Neural progenitor cell (in vitro differentiated cells): ENCODE measurements at regions not wholly inside any gene's neighbourhood (a gene's known extent, or its start where the extent isn't known, plus 50 kb on each side); places are given as distances from the start of the nearest gene placed in this dataset.

Experiments used
- DNase-seq: peaks from one replicate; pipeline ENCODE4 v3.0.0-alpha.2; 2016; ENCODE audit warnings: low spot score
- H2AFZ ChIP-seq: fragments of 200-600 bp; sonication (generic); replicated peaks from 2 replicates; pipeline ENCODE4 v1.6.1; 2016; ENCODE audit warnings: antibody characterized with exemption
- H3F3A ChIP-seq: fragments of 200-600 bp; sonication (generic); 2 replicates; pipeline ENCODE4 v1.6.1; 2016; ENCODE audit warnings: antibody characterized with exemption, low read depth
- H3K27ac ChIP-seq: fragments of 200-600 bp; sonication (generic); 2 replicates; pipeline ENCODE4 v1.5.1; 2016; ENCODE audit warnings: mild to moderate bottlenecking
- H3K27me3 ChIP-seq: fragments of 200-600 bp; sonication (generic); 2 replicates; pipeline ENCODE4 v1.6.1; 2016; ENCODE audit warnings: mild to moderate bottlenecking, moderate library complexity
- H3K36me3 ChIP-seq: fragments of 200-600 bp; sonication (generic); 2 replicates; pipeline ENCODE4 v1.5.1; 2016
- H3K4me1 ChIP-seq: fragments of 200-600 bp; sonication (generic); 2 replicates; pipeline ENCODE4 v1.6.1; 2016; ENCODE audit warnings: mixed run types
- H3K4me2 ChIP-seq: fragments of 200-600 bp; sonication (generic); 2 replicates; pipeline ENCODE4 v1.6.1; 2016
- H3K4me3 ChIP-seq: fragments of 200-600 bp; sonication (generic); 2 replicates; pipeline ENCODE4 v1.5.1; 2016
- H3K79me2 ChIP-seq: fragments of 200-600 bp; sonication (generic); 2 replicates; pipeline ENCODE4 v1.6.1; 2016; ENCODE audit warnings: low read depth
- H3K9ac ChIP-seq: fragments of 200-600 bp; sonication (generic); 2 replicates; pipeline ENCODE4 v1.6.1; 2016
- H3K9me3 ChIP-seq: fragments of 200-600 bp; sonication (generic); 2 replicates; pipeline ENCODE4 v1.5.1; 2016; ENCODE audit warnings: low read depth
- H4K20me1 ChIP-seq: fragments of 200-600 bp; sonication (generic); 2 replicates; pipeline ENCODE4 v1.6.1; 2016; ENCODE audit warnings: low read depth
- H3K27ac Mint-ChIP-seq: 3 replicates; pipeline ENCODE4 v1.8.0; 2021; ENCODE audit warnings: mixed read lengths
- H3K27me3 Mint-ChIP-seq: 2 replicates; pipeline ENCODE4 v1.8.0; 2022; ENCODE audit warnings: low read depth, mild to moderate bottlenecking, inconsistent platforms, moderate library complexity, mixed read lengths; ENCODE audit not compliant: insufficient read depth
- H3K36me3 Mint-ChIP-seq: 3 replicates; pipeline ENCODE4 v1.8.0; 2021; ENCODE audit warnings: mixed read lengths
- H3K4me1 Mint-ChIP-seq: 3 replicates; pipeline ENCODE4 v1.8.0; 2021; ENCODE audit warnings: mixed read lengths
- H3K4me3 Mint-ChIP-seq: 3 replicates; pipeline ENCODE4 v1.8.0; 2021; ENCODE audit warnings: mild to moderate bottlenecking, moderate library complexity, mixed read lengths
- H3K9me3 Mint-ChIP-seq: 3 replicates; pipeline ENCODE4 v1.8.0; 2020; ENCODE audit warnings: mixed read lengths
- EZH2 ChIP-seq: fragments of 200-600 bp; sonication (generic); IDR thresholded peaks from 2 replicates; pipeline ENCODE4 v1.6.1; 2017; ENCODE audit warnings: antibody characterized with exemption, mild to moderate bottlenecking, moderate library complexity
- EZH2phosphoT487 ChIP-seq: fragments of 200-600 bp; sonication (generic); IDR thresholded peaks from 2 replicates; pipeline ENCODE4 v1.6.1; 2017; ENCODE audit warnings: antibody characterized with exemption
- TF ChIP-seq, protein P1 (sequence below): fragments of 200-600 bp; sonication (generic); IDR thresholded peaks from 2 replicates; pipeline ENCODE4 v1.5.1; 2017; ENCODE audit warnings: antibody characterized with exemption, mild to moderate bottlenecking

DNA sequence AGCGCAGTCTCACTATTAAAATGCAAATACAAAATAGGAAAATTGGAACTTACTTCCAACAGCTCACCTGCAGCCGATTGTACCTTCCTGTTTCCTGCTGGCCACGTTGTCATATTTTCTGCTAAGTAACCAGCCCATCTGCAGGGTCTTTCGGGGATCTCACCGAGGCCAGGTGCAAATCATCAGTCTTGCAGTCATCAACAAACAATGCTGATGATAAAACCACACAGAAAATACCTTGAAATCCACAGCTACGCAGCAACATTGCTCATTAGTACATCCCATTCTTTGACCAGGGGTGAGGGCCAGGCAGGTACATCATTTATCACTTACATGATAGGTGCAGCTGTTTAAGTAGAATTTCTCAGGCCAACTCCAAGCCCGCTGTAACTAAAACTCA, 406.9 kb downstream of the TMEM121 start:
- Mint-ChIP-seq H3K4me3 (no peak overlapping the region), H3K36me3 (no peaks in the 10 kb centered on the region), H3K27ac (no peak overlapping the region), H3K9me3 (peaks cover 38% of the 10 kb centered on the region), H3K4me1 (no peaks in the 10 kb centered on the region), H3K27me3 (peaks cover 4% of the 10 kb centered on the region)
- no peak for TF ChIP-seq EZH2phosphoT487
- TF ChIP-seq, protein P1, sequence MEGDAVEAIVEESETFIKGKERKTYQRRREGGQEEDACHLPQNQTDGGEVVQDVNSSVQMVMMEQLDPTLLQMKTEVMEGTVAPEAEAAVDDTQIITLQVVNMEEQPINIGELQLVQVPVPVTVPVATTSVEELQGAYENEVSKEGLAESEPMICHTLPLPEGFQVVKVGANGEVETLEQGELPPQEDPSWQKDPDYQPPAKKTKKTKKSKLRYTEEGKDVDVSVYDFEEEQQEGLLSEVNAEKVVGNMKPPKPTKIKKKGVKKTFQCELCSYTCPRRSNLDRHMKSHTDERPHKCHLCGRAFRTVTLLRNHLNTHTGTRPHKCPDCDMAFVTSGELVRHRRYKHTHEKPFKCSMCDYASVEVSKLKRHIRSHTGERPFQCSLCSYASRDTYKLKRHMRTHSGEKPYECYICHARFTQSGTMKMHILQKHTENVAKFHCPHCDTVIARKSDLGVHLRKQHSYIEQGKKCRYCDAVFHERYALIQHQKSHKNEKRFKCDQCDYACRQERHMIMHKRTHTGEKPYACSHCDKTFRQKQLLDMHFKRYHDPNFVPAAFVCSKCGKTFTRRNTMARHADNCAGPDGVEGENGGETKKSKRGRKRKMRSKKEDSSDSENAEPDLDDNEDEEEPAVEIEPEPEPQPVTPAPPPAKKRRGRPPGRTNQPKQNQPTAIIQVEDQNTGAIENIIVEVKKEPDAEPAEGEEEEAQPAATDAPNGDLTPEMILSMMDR = no peak
- TF ChIP-seq EZH2 = no peak
- peaks cover 17% of the 10 kb centered on the region for H3K9me3 ChIP-seq
- H3K4me1 ChIP-seq = no peaks in the 10 kb centered on the region
- H3K27ac ChIP-seq = no peak overlapping the region
- no peaks in the 10 kb centered on the region for H4K20me1 ChIP-seq
- no peak overlapping the region for H3K4me2 ChIP-seq
- H2AFZ ChIP-seq = no peak overlapping the region
- no peaks in the 10 kb centered on the region for H3K79me2 ChIP-seq
- DNase-seq = no peak
- H3F3A ChIP-seq = no peaks in the 10 kb centered on the region
- H3K4me3 ChIP-seq = no peak overlapping the region
- H3K9ac ChIP-seq = no peak overlapping the region
- no peaks in the 10 kb centered on the region for H3K36me3 ChIP-seq
- no peaks in the 10 kb centered on the region for H3K27me3 ChIP-seq

- Histone ChIP-seq H3K4me1 (no peaks in the 10 kb centered on the region), H3K4me3 (no peak overlapping the region), H3K36me3 (no peaks in the 10 kb centered on the region), H3K27me3 (no peaks in the 10 kb centered on the region), H3K9me3 (peaks cover 21% of the 10 kb centered on the region), H3K4me2 (no peak overlapping the region), H3K27ac (no peak overlapping the region), H3F3A (no peaks in the 10 kb centered on the region), H2AFZ (no peak overlapping the region), H3K9ac (no peak overlapping the region), H3K79me2 (no peaks in the 10 kb centered on the region), H4K20me1 (no peaks in the 10 kb centered on the region)
- Mint-ChIP-seq H3K4me3 (no peak overlapping the region), H3K4me1 (no peaks in the 10 kb centered on the region), H3K9me3 (peaks cover 52% of the 10 kb centered on the region), H3K27ac (no peak overlapping the region), H3K27me3 (peaks cover 6% of the 10 kb centered on the region), H3K36me3 (no peaks in the 10 kb centered on the region)
- TF ChIP-seq, protein P1 = no peak
- no peak for DNase-seq
Measured at GRCh38 chr14:105935384-105935783, 409.0 kb downstream of the TMEM121 start.

DNA sequence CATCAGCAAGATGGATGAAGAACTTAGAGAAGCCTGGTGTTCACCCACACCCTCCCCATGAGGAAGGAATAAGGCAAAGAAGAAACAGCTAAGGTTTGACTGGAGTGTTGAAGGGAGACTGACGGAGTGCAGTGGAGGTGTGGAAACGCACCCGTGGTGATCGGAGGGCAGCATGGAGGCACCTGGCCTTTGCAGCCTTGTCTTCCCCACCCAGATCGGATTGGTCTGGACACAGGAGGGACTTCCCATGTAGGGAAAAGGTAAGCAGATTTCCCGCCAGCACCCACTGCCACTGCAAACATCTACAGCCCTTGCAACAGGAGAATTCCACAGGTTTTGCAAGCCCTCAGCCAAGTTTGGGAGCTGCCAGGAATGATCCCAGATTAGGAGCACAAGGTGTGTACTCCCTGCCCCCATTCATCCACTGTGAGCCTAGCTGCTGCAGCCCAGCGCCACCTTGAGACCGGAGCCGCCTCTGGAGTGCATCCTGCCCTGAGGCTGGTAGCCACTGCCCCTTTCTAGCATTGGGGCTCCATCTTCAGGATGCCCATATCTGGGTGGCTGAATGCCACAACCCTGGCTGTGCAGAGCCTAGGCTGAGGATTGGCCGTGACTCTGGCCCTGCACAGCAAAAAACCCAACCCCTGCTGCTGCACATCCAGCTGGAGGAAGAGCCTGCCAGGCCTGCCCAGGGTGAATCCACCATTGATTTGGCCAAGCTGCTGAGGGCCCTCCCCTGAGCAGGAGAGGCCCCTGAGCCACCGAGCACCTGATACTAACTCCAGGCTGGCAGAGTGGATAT, 411.1 kb downstream of the TMEM121 start:
- Mint-ChIP-seq H3K4me3 (no peak overlapping the region), H3K27ac (no peak overlapping the region), H3K9me3 (peaks cover 56% of the 10 kb centered on the region), H3K36me3 (no peaks in the 10 kb centered on the region), H3K27me3 (peaks cover 6% of the 10 kb centered on the region), H3K4me1 (no peaks in the 10 kb centered on the region)
- no peak for DNase-seq
- no peak overlapping the region for H3K9ac ChIP-seq
- TF ChIP-seq EZH2phosphoT487 = no peak
- TF ChIP-seq EZH2 = no peak
- TF ChIP-seq, protein P1 = no peak
- H3K9me3 ChIP-seq = peaks cover 21% of the 10 kb centered on the region
- no peak overlapping the region for H3K27ac ChIP-seq
- no peaks in the 10 kb centered on the region for H3K79me2 ChIP-seq
- H3K27me3 ChIP-seq = no peaks in the 10 kb centered on the region
- H4K20me1 ChIP-seq = no peaks in the 10 kb centered on the region
- H3K4me2 ChIP-seq = no peak overlapping the region
- no peak overlapping the region for H3K4me3 ChIP-seq
- no peak overlapping the region for H2AFZ ChIP-seq
- H3K4me1 ChIP-seq = no peaks in the 10 kb centered on the region
- no peaks in the 10 kb centered on the region for H3K36me3 ChIP-seq
- no peaks in the 10 kb centered on the region for H3F3A ChIP-seq
